GM08714 (cell line): ENCODE measurements at regions not wholly inside any gene's neighbourhood (a gene's known extent, or its start where the extent isn't known, plus 50 kb on each side); places are given as distances from the start of the nearest gene placed in this dataset.

Source experiments
- H3K4me3 ChIP-seq: fragments of 200-500 bp; sonication (Bioruptor generic); 2 replicates; pipeline ENCODE4 v1.5.1; 2014; ENCODE audit warnings: mild to moderate bottlenecking, low read length, inconsistent platforms
- ZNF274 ChIP-seq: IDR thresholded peaks from 2 replicates; pipeline ENCODE4 v1.6.1; 2012; ENCODE audit warnings: mild to moderate bottlenecking, low read depth, low read length

- no peak for TF ChIP-seq ZNF274
- no peak overlapping the region for H3K4me3 ChIP-seq
Observed at GRCh38 chr2:236932831-236933361, 152.8 kb upstream of the COPS8 start.

GRCh38 chr2:236934166-236934565 is 151.5 kb upstream of the COPS8 start:
- H3K4me3 ChIP-seq: no peak overlapping the region
- TF ChIP-seq ZNF274: no peak

DNA sequence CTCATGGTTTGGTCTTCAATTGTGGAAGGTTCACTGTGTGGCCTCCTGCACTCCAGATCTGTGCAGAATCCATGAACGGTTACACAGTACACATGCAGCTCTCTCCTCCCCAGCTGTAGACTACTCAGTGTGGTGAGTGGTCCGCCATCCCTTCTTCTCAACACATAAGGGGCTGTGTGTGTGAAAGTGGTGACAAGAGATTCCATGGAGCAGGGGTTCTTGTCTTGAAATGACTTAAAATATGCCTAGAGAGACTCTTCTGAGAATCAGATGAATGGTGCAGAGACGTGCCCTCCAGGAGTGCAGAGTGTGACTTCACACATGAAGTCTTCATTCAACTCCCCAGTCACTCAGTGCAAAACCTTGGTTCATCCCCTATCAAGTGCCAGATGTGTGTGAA is 151.0 kb upstream of the COPS8 start:
- H3K4me3 ChIP-seq: no peak overlapping the region
- no peak for TF ChIP-seq ZNF274

DNA sequence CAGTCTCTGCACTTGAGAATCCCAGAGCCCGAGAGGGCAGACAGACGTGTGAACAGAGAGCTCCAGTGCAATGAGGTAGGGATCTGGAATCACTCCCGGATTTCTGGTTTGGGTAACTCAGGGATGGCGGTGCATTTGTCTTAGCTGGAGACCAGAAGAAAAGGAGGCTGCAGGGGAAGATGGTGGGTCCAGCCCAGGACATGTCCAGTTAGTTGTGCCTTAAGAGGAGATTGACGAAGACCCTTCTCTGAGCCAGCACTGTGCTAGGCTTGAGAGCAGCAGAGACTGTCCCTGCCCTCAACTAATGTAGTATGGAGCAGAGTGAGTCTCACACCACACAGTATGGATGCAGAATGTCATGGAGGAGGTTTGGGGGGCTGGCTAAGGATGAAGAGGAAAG is 150.6 kb upstream of the COPS8 start:
- no peak for TF ChIP-seq ZNF274
- no peak overlapping the region for H3K4me3 ChIP-seq

DNA sequence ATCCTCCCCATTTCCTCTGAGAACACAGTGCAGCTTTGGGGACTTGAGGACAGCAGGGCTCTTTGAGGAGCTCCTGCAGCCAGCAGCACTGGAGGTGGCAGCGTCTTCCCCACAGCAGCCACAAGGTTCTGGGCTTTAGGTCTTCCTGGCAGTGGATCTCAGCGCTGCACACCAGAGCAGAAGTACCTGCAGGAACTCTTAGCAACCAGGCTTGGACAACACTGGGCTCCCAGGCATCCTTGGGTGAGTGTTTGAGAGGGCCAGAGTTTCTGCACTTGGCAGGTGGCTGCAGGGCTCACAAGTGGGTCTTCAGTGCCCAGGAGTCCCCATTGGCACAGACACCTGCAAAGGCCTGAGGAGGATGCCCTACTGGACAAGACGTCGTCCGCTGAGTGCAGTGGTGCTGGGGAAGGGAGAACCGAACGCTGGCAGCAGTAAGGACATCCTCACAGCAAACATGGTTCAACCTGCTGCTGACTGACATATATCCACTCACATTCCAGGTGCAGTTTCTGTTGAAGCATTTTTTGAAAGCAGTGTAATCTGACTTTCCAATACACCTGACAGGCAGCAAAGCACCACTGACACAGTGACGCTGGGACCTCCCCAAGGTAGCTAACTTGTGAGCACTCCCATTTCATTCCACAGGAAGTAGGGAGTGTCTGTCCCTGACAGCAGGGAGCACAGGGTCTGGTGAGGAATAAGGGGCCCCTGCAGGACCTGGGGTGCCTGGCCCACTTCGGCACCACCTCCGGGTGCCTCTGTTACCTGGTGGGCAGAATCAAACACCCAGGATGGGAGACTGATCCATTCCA is 149.9 kb upstream of the COPS8 start:
- H3K4me3 ChIP-seq: no peak overlapping the region
- no peak for TF ChIP-seq ZNF274

DNA sequence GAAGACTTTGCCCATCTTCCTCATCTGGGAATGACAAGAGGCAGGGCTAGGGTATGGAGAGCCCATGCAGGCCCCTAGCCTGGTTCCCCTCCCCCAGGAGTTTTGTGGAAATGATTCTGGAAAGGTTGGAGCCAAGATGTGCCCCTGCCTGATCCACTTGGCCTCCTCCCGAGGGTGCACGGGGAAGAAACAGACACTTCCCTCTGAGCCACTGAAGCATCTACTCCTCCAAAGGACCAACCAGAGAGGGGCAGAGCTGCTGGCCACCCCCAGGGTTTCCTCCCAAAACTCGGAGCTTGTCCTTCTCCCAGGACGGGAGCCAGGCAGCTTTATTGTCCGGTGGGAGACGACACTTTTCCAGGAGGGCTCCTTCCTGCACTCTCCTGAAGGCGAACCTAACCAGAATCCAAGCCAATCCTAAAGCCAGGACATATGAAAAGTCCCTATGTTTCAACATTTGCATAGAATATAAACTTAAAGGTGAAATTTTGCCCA is 149.2 kb upstream of the COPS8 start:
- no peak overlapping the region for H3K4me3 ChIP-seq
- no peak for TF ChIP-seq ZNF274

DNA sequence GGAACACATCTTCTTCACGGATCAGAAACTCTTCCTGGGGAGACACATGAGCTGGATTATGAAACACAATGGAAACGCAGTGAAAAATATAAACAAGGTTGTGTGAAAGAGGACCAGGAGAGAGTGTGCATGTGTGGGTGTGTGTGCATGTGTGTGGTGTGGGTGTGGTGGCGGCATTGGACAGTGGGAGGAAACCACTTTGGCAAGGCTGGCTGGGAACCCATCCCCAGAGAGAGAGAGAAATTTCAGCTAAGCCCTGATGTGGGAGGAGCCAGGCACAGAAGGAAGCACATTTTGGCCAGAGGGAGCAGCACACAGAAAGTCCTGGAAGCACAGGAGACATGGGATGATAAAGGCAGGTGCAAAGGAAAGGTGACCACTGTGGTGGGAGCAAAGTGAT is 147.6 kb upstream of the COPS8 start:
- no peak for TF ChIP-seq ZNF274
- no peak overlapping the region for H3K4me3 ChIP-seq

GRCh38 chr2:236939271-236939670 is 146.4 kb upstream of the COPS8 start:
- no peak for TF ChIP-seq ZNF274
- no peak overlapping the region for H3K4me3 ChIP-seq

GRCh38 chr2:236939721-236940231 is 145.9 kb upstream of the COPS8 start:
- no peak overlapping the region for H3K4me3 ChIP-seq
- TF ChIP-seq ZNF274: no peak

GRCh38 chr2:236940497-236940896 is 145.2 kb upstream of the COPS8 start:
- no peak for TF ChIP-seq ZNF274

GRCh38 chr2:236940916-236941520 is 144.7 kb upstream of the COPS8 start:
- no peak for TF ChIP-seq ZNF274
- H3K4me3 ChIP-seq: no peak overlapping the region

More at GRCh38 chr2:236940497-236940896, 145.2 kb upstream of the COPS8 start:
- H3K4me3 ChIP-seq: no peak overlapping the region

- H3K4me3 ChIP-seq: no peak overlapping the region
- no peak for TF ChIP-seq ZNF274
Observed at GRCh38 chr2:236941551-236941950, 144.1 kb upstream of the COPS8 start.

DNA sequence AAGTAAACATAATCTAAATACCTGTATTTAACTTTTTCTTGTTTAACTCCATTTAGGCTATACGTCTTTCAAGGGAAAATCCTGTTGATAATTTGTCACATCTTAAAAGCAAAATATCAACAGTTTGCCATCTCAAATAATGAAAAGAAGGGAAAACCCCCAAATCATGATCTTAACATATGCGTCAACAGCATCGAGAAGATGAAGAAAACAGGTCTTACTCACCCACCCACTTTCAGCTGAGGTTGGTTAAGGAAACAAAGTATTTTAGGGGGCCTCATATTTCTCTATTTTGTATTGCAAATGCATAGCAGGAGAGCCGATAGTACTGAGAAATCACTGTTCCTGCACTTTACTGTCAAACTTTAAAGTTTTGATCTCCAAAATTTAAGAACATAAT is 143.1 kb upstream of the COPS8 start:
- no peak overlapping the region for H3K4me3 ChIP-seq
- TF ChIP-seq ZNF274: no peak

DNA sequence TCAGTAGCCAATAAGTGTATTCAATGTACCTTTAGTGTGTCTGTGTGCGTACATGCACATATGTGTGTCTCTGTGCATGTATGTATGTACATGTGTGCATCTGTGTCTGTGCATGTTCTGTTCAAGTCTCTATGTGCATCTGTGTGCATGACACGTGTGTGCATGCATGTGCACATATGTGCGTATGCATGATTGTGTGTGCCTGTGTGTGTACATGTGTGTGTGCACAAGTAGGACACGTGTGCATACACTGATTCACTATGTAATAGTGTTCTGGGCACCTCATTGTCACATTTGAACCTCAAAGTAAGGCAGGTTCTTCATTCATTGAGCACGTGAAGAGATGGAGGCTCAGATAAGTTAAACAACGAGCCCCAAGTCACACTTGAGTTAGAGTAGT is 142.6 kb upstream of the COPS8 start:
- TF ChIP-seq ZNF274: no peak
- no peak overlapping the region for H3K4me3 ChIP-seq

DNA sequence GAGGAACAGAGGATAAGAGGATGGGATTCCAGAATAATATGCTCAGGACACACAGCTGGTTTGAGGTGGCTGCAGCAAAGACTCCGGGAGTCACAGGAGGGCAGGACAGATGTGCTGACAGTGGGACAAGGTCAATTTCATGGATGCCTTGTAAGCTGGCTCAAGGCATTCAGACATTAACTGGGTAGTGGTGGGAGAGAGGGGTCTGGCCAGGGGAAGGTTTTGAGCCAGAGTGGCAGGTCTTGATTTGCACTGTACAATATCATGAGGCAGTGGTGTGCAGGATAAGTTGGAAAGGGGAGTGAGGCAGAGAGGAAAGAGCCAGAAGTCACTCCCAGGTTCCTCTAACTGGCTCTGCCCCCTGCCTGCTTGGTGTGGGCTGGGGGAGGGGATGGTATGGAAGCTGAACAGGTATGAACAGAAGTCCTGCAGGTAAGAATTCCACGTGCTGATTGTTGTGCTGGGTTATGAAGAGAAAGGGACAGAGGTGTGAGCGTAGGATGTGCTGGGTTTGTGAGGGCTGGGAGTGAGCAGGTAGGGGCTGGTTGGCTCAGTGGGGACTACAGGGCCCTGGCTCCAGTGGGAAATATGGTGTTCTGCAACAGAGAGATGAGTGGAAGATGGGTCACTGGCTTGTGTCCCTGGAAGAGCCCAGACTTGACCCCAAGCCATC is 141.7 kb upstream of the COPS8 start:
- TF ChIP-seq ZNF274: no peak
- no peak overlapping the region for H3K4me3 ChIP-seq
